Ovary (tissue), 3 donors: ENCODE measurements at regions not wholly inside any gene's neighbourhood (a gene's known extent, or its start where the extent isn't known, plus 50 kb on each side); places are given as distances from the start of the nearest gene placed in this dataset.

Source experiments
- EP300 ChIP-seq: sonication (generic); formaldehyde crosslinking; IDR thresholded peaks from one replicate; pipeline ENCODE4 v1.6.1; 2017; ENCODE audit warnings: antibody characterized with exemption
- POLR2A ChIP-seq: fragments of 450-650 bp; IDR thresholded peaks from one replicate; pipeline ENCODE4 v1.6.1; 2017; ENCODE audit warnings: antibody characterized with exemption, mild to moderate bottlenecking, moderate library complexity
- TF ChIP-seq, protein P1 (sequence below), 3 donors: fragments of 450-650 bp in 2 of 3; fragments of 200-600 bp in 1 of 3; IDR thresholded peaks; one replicate each; pipeline versions ENCODE4 v1.5.1 to v1.8.0; 2016 to 2022; ENCODE audit warnings: antibody characterized with exemption in 3 of 3, mild to moderate bottlenecking in 1 of 3
- donor health status: DM: no; HTN: no; CAD: no.

DNA sequence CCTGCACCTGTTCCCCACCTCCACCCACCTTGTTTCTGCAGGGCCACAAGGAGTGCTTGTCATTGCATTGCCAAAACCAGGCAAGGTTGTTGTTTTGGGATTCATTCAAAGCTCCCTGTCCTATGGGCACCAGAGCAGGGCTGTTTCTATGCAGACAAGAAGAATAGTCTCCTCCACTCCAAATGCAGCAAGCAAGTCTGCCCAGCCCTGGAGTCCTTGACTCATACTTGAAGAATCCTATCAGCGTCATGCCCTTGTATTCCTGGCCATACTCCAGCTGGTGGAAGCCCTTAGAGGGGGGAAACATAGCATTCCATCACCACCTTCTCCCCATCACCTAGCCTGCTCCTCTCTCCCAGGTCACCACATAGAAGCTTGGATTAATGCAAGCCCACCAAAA is 145.3 kb upstream of the ECI2 start:
- TF ChIP-seq POLR2A: no peak
- TF ChIP-seq, protein P1, sequence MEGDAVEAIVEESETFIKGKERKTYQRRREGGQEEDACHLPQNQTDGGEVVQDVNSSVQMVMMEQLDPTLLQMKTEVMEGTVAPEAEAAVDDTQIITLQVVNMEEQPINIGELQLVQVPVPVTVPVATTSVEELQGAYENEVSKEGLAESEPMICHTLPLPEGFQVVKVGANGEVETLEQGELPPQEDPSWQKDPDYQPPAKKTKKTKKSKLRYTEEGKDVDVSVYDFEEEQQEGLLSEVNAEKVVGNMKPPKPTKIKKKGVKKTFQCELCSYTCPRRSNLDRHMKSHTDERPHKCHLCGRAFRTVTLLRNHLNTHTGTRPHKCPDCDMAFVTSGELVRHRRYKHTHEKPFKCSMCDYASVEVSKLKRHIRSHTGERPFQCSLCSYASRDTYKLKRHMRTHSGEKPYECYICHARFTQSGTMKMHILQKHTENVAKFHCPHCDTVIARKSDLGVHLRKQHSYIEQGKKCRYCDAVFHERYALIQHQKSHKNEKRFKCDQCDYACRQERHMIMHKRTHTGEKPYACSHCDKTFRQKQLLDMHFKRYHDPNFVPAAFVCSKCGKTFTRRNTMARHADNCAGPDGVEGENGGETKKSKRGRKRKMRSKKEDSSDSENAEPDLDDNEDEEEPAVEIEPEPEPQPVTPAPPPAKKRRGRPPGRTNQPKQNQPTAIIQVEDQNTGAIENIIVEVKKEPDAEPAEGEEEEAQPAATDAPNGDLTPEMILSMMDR (IDR thresholded peaks at IDR 0.05): no peak
- no peak for TF ChIP-seq EP300
